Keratinocyte (primary cell): ENCODE measurements at regions not wholly inside any gene's neighbourhood (a gene's known extent, or its start where the extent isn't known, plus 50 kb on each side); places are given as distances from the start of the nearest gene placed in this dataset.

ENCODE experiments used
- EZH2 ChIP-seq: IDR thresholded peaks from one replicate; pipeline ENCODE4 v1.6.1; 2012; ENCODE audit warnings: inconsistent platforms, mild to moderate bottlenecking, low read length, moderate library complexity
- TF ChIP-seq, protein P1 (sequence below), 3 experiments: IDR thresholded peaks in 1 of 3; conservative IDR thresholded peaks in 1 of 3; optimal IDR thresholded peaks in 1 of 3; 2 replicates in 2 of 3; 3 replicates in 1 of 3; pipeline versions ENCODE3 to v1.5.1; 2011; ENCODE audit warnings: low read length in 3 of 3, mild to moderate bottlenecking in 3 of 3, moderate library complexity in 2 of 3, control low read depth in 1 of 3, inconsistent platforms in 1 of 3; ENCODE audit not compliant: insufficient read depth in 2 of 3; ENCODE audit errors: extremely low read depth in 1 of 3

DNA sequence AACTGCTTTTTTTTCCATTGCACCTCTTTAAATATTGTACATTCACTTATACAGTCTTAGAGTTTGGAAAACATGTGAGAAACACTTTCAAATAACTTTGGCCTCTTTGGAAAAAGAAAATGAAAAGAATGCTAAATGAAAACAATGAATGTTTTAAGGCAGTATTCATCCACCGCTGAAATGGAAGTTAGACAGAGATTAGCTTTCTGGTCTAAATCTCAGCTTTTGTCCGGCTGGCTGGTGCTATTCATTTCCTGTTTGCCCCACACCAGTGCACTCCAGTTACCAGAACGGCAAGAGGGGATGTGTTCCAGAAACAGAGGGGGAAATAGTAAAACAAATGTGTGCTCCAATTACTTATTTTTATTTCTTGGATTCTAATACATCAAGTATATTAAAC lies 1201.3 kb downstream of the EFNB2 start:
- TF ChIP-seq, protein P1, sequence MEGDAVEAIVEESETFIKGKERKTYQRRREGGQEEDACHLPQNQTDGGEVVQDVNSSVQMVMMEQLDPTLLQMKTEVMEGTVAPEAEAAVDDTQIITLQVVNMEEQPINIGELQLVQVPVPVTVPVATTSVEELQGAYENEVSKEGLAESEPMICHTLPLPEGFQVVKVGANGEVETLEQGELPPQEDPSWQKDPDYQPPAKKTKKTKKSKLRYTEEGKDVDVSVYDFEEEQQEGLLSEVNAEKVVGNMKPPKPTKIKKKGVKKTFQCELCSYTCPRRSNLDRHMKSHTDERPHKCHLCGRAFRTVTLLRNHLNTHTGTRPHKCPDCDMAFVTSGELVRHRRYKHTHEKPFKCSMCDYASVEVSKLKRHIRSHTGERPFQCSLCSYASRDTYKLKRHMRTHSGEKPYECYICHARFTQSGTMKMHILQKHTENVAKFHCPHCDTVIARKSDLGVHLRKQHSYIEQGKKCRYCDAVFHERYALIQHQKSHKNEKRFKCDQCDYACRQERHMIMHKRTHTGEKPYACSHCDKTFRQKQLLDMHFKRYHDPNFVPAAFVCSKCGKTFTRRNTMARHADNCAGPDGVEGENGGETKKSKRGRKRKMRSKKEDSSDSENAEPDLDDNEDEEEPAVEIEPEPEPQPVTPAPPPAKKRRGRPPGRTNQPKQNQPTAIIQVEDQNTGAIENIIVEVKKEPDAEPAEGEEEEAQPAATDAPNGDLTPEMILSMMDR (optimal IDR thresholded peaks at IDR 0.05 in 1 of 3, IDR thresholded peaks at IDR 0.05 in 1 of 3, conservative IDR thresholded peaks at IDR 0.05 in 1 of 3; ENCODE audit: extremely low read depth in 1 of 3, insufficient read depth in 2 of 3, low read length in 3 of 3), result no peak
- no peak for TF ChIP-seq EZH2
